ENCODE measurements at regions not wholly inside any gene's neighbourhood (a gene's known extent, or its start where the extent isn't known, plus 50 kb on each side); places are given as distances from the start of the nearest gene placed in this dataset.

DNA sequence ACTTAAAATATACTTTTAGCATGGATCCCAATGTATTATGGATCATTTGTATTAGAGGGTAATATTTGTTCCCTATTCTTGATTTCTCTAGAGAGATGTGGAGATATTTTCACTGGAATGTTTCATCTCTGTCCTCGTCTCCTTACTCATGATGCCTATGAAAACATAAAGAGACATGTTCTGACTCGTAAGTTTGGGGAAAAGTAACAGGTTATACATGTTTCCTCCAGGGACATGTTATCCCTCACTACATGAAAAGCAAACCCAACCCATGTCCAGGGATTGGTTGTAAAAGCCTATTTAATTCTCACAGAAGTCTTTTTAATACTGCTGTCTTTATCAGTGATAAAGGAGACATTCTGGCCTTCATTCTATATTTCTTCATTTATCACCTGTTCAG, 621.4 kb downstream of the GABRG1 start:
- no peaks in the 10 kb centered on the region for H3K9me3 ChIP-seq
- TF ChIP-seq, protein P1, sequence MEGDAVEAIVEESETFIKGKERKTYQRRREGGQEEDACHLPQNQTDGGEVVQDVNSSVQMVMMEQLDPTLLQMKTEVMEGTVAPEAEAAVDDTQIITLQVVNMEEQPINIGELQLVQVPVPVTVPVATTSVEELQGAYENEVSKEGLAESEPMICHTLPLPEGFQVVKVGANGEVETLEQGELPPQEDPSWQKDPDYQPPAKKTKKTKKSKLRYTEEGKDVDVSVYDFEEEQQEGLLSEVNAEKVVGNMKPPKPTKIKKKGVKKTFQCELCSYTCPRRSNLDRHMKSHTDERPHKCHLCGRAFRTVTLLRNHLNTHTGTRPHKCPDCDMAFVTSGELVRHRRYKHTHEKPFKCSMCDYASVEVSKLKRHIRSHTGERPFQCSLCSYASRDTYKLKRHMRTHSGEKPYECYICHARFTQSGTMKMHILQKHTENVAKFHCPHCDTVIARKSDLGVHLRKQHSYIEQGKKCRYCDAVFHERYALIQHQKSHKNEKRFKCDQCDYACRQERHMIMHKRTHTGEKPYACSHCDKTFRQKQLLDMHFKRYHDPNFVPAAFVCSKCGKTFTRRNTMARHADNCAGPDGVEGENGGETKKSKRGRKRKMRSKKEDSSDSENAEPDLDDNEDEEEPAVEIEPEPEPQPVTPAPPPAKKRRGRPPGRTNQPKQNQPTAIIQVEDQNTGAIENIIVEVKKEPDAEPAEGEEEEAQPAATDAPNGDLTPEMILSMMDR (IDR thresholded peaks at IDR 0.05): no peak
- no peak for TF ChIP-seq POLR2A (IDR thresholded peaks at IDR 0.05)
- no peak for TF ChIP-seq EP300 (IDR thresholded peaks at IDR 0.05)
- no peak for TF ChIP-seq POLR2AphosphoS5 (IDR thresholded peaks at IDR 0.05)
- no peaks in the 10 kb centered on the region for H3K36me3 ChIP-seq
- no peaks in the 10 kb centered on the region for H3K4me1 ChIP-seq
- H3K4me3 ChIP-seq: no peak overlapping the region
- no peak overlapping the region for H3K27ac ChIP-seq
- no peak for DNase-seq
- intact Hi-C loops (cut with DNase I; ENCODE audit: low total_unique reads): no loop called here
- no peaks in the 10 kb centered on the region for H3K27me3 ChIP-seq
- WGBS, 5 donors: 67 to 82% (median 69%) methylated on average over 2 of the region's 2 CpGs

DNA sequence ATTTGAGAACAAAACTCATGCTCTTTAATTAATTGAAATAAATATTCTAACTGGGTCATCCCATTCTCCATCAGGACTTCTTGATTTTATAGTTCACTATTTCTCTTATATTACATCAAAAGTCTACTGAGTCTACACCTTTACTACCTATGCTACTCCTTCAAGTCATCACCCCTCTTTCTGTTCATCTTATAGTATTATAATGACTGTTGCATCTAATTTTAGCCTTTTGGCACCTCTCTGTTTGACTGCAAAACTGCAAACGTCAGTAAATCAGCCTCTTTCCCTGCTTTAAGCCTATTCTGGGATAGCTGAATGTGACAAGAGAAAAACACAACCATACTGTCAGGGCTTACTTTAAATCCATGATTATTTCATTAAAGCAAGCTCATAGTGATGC, 639.1 kb downstream of the GABRG1 start:
- DNase-seq: no peak
- TF ChIP-seq POLR2A (IDR thresholded peaks at IDR 0.05) (no peak), POLR2AphosphoS5 (IDR thresholded peaks at IDR 0.05) (no peak), EP300 (IDR thresholded peaks at IDR 0.05) (no peak)
- TF ChIP-seq, protein P1 (IDR thresholded peaks at IDR 0.05): no peak
- Histone ChIP-seq H3K36me3 (no peaks in the 10 kb centered on the region), H3K27me3 (no peaks in the 10 kb centered on the region), H3K4me3 (no peak overlapping the region), H3K4me1 (no peaks in the 10 kb centered on the region), H3K27ac (no peak overlapping the region), H3K9me3 (no peaks in the 10 kb centered on the region)
- 32 to 52% (median 36%) methylated on average over 1 of the region's 1 CpG for WGBS, 5 donors
- intact Hi-C loops (cut with DNase I; ENCODE audit: low total_unique reads): no loop called here

DNA sequence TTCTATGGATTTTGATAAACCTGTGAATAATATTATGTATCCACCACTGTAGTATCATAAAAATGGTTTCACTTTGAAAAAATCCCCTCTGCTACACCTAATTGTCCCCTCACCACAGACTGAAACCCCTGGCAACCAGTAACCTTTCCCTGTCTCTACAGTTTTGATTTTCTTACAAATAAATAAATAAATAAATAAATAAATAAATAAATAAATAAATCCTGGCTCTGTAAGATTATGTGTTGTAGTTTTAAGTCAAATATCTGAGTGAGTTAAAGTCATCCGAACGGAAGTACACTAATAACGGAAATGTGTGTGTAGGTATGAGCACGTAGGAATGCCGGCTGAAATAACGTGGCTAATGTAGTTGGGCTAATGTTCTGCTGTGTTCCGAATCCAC, 641.5 kb downstream of the GABRG1 start:
- Histone ChIP-seq H3K36me3 (no peaks in the 10 kb centered on the region), H3K9me3 (peaks cover 0 to 5% (median 3%) of the 10 kb centered on the region in 4 donors), H3K27me3 (no peaks in the 10 kb centered on the region), H3K4me1 (no peaks in the 10 kb centered on the region), H3K27ac (no peak overlapping the region), H3K4me3 (no peak overlapping the region)
- intact Hi-C loops (cut with DNase I; ENCODE audit: low total_unique reads): no loop called here
- 90 to 95% (median 91%) methylated on average over 7 of the region's 7 CpGs for WGBS, 5 donors
- no peak for DNase-seq
- no peak for TF ChIP-seq POLR2AphosphoS5 (IDR thresholded peaks at IDR 0.05)

DNA sequence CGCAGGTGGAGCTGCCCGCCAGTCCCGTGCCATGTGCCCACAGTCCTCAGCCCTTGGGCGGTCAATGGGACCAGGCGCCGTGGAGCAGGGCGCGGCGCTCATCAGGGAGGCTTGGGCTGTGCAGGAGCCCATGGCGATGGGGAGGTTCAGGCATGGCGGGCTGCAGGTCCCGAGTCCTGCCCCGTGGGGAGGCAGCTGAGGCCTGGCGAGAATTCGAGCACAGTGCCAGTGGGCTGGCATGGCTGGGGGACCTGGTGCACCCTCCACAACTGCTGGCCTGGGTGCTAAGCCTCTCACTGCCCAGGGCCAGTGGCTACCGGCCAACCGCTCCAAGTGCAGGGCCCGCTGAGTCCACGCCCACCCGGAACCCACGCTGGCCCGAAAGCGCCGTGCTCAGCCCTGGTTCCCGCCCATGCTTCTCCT, 646.5 kb downstream of the GABRG1 start:
- WGBS, 5 donors: 93 to 97% (median 95%) methylated on average over 5 to 25 of the region's 25 CpGs
- Histone ChIP-seq H3K4me1 (no peaks in the 10 kb centered on the region), H3K27me3 (no peaks in the 10 kb centered on the region), H3K4me3 (no peak overlapping the region), H3K36me3 (no peaks in the 10 kb centered on the region), H3K9me3 (peaks cover 0 to 27% (median 19%) of the 10 kb centered on the region in 4 donors), H3K27ac (no peak overlapping the region)
- TF ChIP-seq EP300 (IDR thresholded peaks at IDR 0.05) (no peak), POLR2AphosphoS5 (IDR thresholded peaks at IDR 0.05) (no peak), POLR2A (IDR thresholded peaks at IDR 0.05) (no peak)
- TF ChIP-seq, protein P1 (IDR thresholded peaks at IDR 0.05): no peak
- intact Hi-C loops (cut with DNase I; ENCODE audit: low total_unique reads): no loop called here
- DNase-seq: no peak

DNA sequence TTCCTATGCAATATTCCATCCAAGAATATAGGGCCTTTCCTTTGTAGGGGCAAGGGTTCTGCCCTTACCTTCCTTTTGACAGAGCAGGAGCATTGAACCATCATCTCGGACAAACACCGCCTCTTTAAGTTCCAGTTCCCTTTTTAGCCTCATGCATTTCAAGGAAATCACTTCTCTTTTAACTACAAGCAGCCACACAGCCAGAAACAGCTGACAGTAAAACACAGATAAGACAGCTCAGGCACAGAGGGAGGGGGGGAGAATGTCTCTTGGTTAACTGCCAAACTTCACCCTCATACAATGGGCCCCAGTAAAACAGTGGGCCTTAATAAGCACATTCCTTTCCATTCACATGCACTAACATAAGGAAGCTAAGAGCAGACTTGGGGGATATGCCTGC, 648.3 kb downstream of the GABRG1 start:
- peaks cover 0 to 37% (median 27%) of the 10 kb centered on the region in 4 donors for H3K9me3 ChIP-seq
- intact Hi-C loops (cut with DNase I; ENCODE audit: low total_unique reads): no loop called here
- no peak overlapping the region for H3K4me3 ChIP-seq
- WGBS, 5 donors: 51 to 84% (median 67%) methylated on average over 2 of the region's 2 CpGs
- H3K4me1 ChIP-seq: no peaks in the 10 kb centered on the region
- TF ChIP-seq POLR2AphosphoS5 (IDR thresholded peaks at IDR 0.05) (no peak), POLR2A (IDR thresholded peaks at IDR 0.05) (no peak), EP300 (IDR thresholded peaks at IDR 0.05) (no peak)
- TF ChIP-seq, protein P1 (IDR thresholded peaks at IDR 0.05): no peak
- no peaks in the 10 kb centered on the region for H3K36me3 ChIP-seq
- DNase-seq: no peak
- H3K27me3 ChIP-seq: no peaks in the 10 kb centered on the region
- no peak overlapping the region for H3K27ac ChIP-seq

All from stomach (tissue), 8 donors.